ENCODE measurements at regions not wholly inside any gene's neighbourhood (a gene's known extent, or its start where the extent isn't known, plus 50 kb on each side); places are given as distances from the start of the nearest gene placed in this dataset.

GRCh38 chr11:25927411-25927953 is 404.4 kb upstream of the ANO3 start:
- TF ChIP-seq, protein P1, sequence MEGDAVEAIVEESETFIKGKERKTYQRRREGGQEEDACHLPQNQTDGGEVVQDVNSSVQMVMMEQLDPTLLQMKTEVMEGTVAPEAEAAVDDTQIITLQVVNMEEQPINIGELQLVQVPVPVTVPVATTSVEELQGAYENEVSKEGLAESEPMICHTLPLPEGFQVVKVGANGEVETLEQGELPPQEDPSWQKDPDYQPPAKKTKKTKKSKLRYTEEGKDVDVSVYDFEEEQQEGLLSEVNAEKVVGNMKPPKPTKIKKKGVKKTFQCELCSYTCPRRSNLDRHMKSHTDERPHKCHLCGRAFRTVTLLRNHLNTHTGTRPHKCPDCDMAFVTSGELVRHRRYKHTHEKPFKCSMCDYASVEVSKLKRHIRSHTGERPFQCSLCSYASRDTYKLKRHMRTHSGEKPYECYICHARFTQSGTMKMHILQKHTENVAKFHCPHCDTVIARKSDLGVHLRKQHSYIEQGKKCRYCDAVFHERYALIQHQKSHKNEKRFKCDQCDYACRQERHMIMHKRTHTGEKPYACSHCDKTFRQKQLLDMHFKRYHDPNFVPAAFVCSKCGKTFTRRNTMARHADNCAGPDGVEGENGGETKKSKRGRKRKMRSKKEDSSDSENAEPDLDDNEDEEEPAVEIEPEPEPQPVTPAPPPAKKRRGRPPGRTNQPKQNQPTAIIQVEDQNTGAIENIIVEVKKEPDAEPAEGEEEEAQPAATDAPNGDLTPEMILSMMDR (IDR thresholded peaks at IDR 0.05; ENCODE audit: low read depth, low read length, missing control alignments): no peak
- no peak overlapping the region for H3K4me3 ChIP-seq (ENCODE audit: low read depth, low read length)
- no peak for DNase-seq (ENCODE audit: low read depth)
- in situ Hi-C loops (cut with HindIII; ENCODE audit: low sequenced_read_pairs): no loop called here

DNA sequence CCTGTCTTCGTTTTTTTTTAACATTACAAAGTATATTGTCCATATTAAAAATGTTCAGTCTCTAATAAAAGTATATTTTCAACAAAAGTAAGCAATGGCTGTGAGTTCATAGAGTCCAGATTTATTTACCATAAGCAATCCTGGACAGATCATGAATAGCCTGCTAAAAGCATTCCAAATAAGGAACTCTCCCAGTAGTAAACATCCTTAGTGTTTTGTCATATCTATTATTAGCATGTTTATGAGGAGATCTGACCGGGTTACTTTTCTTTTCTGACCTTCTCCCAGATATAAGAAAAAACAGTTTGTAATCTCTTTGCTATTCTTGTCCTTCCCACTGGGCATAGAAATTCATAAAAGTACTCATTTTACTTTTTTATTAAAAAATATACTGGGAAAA is 403.9 kb upstream of the ANO3 start:
- TF ChIP-seq, protein P1 (IDR thresholded peaks at IDR 0.05; ENCODE audit: low read depth, low read length, missing control alignments): no peak
- in situ Hi-C loops (cut with HindIII; ENCODE audit: low sequenced_read_pairs): no loop called here
- no peak overlapping the region for H3K4me3 ChIP-seq (ENCODE audit: low read depth, low read length)
- no peak for DNase-seq (ENCODE audit: low read depth)

GRCh38 chr11:25938952-25939351 is 393.0 kb upstream of the ANO3 start:
- in situ Hi-C loops (cut with HindIII; ENCODE audit: low sequenced_read_pairs): no loop called here
- TF ChIP-seq, protein P1 (IDR thresholded peaks at IDR 0.05; ENCODE audit: low read depth, low read length, missing control alignments): no peak
- H3K4me3 ChIP-seq (ENCODE audit: low read depth, low read length): no peak overlapping the region
- no peak for DNase-seq (ENCODE audit: low read depth)

- DNase-seq (ENCODE audit: low read depth): no peak
- TF ChIP-seq, protein P1 (IDR thresholded peaks at IDR 0.05; ENCODE audit: low read depth, low read length, missing control alignments): no peak
- no peak overlapping the region for H3K4me3 ChIP-seq (ENCODE audit: low read depth, low read length)
- in situ Hi-C loops (cut with HindIII; ENCODE audit: low sequenced_read_pairs): no loop called here
These were observed 392.2 kb upstream of the ANO3 start for GRCh38 chr11:25939691-25940090.

DNA sequence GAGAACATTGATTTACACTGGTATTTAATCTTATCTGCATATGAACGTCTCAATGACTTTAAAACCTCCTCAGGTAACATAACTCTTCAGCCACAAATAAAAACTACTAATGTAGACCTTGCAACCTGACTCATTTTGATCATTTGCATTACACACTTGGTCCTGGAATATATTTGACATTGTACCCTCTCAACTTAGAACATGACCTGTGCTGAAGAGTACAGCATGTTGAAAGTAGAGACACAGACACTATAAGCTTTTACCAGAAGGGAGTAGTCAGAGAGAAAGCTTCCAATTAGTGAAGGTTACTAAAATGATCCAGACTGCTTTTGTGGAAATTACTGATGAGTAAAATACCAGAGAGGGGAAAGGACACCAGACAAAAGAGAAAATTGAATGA is 390.6 kb upstream of the ANO3 start:
- in situ Hi-C loops (cut with HindIII; ENCODE audit: low sequenced_read_pairs): no loop called here
- H3K4me3 ChIP-seq (ENCODE audit: low read depth, low read length): no peak overlapping the region
- TF ChIP-seq, protein P1 (IDR thresholded peaks at IDR 0.05; ENCODE audit: low read depth, low read length, missing control alignments): no peak

GRCh38 chr11:25943031-25943430 is 388.9 kb upstream of the ANO3 start:
- DNase-seq (ENCODE audit: low read depth): no peak
- TF ChIP-seq, protein P1 (IDR thresholded peaks at IDR 0.05; ENCODE audit: low read depth, low read length, missing control alignments): no peak
- in situ Hi-C loops (cut with HindIII; ENCODE audit: low sequenced_read_pairs): no loop called here
- no peak overlapping the region for H3K4me3 ChIP-seq (ENCODE audit: low read depth, low read length)

More for the DNA sequence above, 390.6 kb upstream of the ANO3 start:
- no peak for DNase-seq (ENCODE audit: low read depth)
